ENCODE measurements at regions not wholly inside any gene's neighbourhood (a gene's known extent, or its start where the extent isn't known, plus 50 kb on each side); places are given as distances from the start of the nearest gene placed in this dataset.

- no peak for DNase-seq (ENCODE audit: extremely low read depth, insufficient read length)
- no peak for TF ChIP-seq CTCF (IDR thresholded peaks at IDR 0.05; ENCODE audit: insufficient read depth, low read length, poor library complexity, severe bottlenecking)
- Histone ChIP-seq H3K36me3 (ENCODE audit: control insufficient read depth, insufficient read depth, low read length) (no peaks in the 10 kb centered on the region), H3K4me3 (replicated peaks; ENCODE audit: low read depth, low read length) (no peak overlapping the region), H3K27me3 (replicated peaks; ENCODE audit: control insufficient read depth, insufficient read depth, low read length) (no peaks in the 10 kb centered on the region; the same call in 1 of the 2 replicates)
Measured at GRCh38 chr3:195005251-195005620, 265.7 kb downstream of the XXYLT1 start.

- no peaks in the 10 kb centered on the region; the same call in 1 of the 2 replicates for H3K27me3 ChIP-seq (replicated peaks; ENCODE audit: control insufficient read depth, insufficient read depth, low read length)
- H3K36me3 ChIP-seq (ENCODE audit: control insufficient read depth, insufficient read depth, low read length), result no peaks in the 10 kb centered on the region
- no peak for TF ChIP-seq CTCF (IDR thresholded peaks at IDR 0.05; ENCODE audit: insufficient read depth, low read length, poor library complexity, severe bottlenecking)
- no peak for DNase-seq (ENCODE audit: extremely low read depth, insufficient read length)
- no peak overlapping the region for H3K4me3 ChIP-seq (replicated peaks; ENCODE audit: low read depth, low read length)
Measured at GRCh38 chr3:195005759-195006510, 265.0 kb downstream of the XXYLT1 start.

- Histone ChIP-seq H3K4me3 (replicated peaks; ENCODE audit: low read depth, low read length) (no peak overlapping the region), H3K36me3 (ENCODE audit: control insufficient read depth, insufficient read depth, low read length) (no peaks in the 10 kb centered on the region), H3K27me3 (replicated peaks; ENCODE audit: control insufficient read depth, insufficient read depth, low read length) (no peaks in the 10 kb centered on the region; the same call in 1 of the 2 replicates)
- TF ChIP-seq CTCF (IDR thresholded peaks at IDR 0.05; ENCODE audit: insufficient read depth, low read length, poor library complexity, severe bottlenecking), result no peak
- no peak for DNase-seq (ENCODE audit: extremely low read depth, insufficient read length)
Measured at GRCh38 chr3:195007151-195007550, 263.8 kb downstream of the XXYLT1 start.

GRCh38 chr3:195007766-195008165 is 263.2 kb downstream of the XXYLT1 start:
- no peak for TF ChIP-seq CTCF (IDR thresholded peaks at IDR 0.05; ENCODE audit: insufficient read depth, low read length, poor library complexity, severe bottlenecking)
- DNase-seq (ENCODE audit: extremely low read depth, insufficient read length), result no peak
- no peaks in the 10 kb centered on the region; the same call in 1 of the 2 replicates for H3K27me3 ChIP-seq (replicated peaks; ENCODE audit: control insufficient read depth, insufficient read depth, low read length)
- H3K36me3 ChIP-seq (ENCODE audit: control insufficient read depth, insufficient read depth, low read length), result no peaks in the 10 kb centered on the region
- no peak overlapping the region for H3K4me3 ChIP-seq (replicated peaks; ENCODE audit: low read depth, low read length)

- H3K27me3 ChIP-seq (replicated peaks; ENCODE audit: control insufficient read depth, insufficient read depth, low read length), result no peaks in the 10 kb centered on the region; the same call in 1 of the 2 replicates
- no peak for DNase-seq (ENCODE audit: extremely low read depth, insufficient read length)
- no peak overlapping the region for H3K4me3 ChIP-seq (replicated peaks; ENCODE audit: low read depth, low read length)
- TF ChIP-seq CTCF (IDR thresholded peaks at IDR 0.05; ENCODE audit: insufficient read depth, low read length, poor library complexity, severe bottlenecking), result no peak
- H3K36me3 ChIP-seq (ENCODE audit: control insufficient read depth, insufficient read depth, low read length), result no peaks in the 10 kb centered on the region
Measured at GRCh38 chr3:195008816-195009215, 262.1 kb downstream of the XXYLT1 start.
